Smooth muscle cell (in vitro differentiated cells): ENCODE measurements at regions not wholly inside any gene's neighbourhood (a gene's known extent, or its start where the extent isn't known, plus 50 kb on each side); places are given as distances from the start of the nearest gene placed in this dataset.

ENCODE experiments used
- DNase-seq: peaks from one replicate; lab custom pipeline; 2025; ENCODE audit not compliant: unreplicated experiment; lab: John Stamatoyannopoulos, UW
- H2AFZ ChIP-seq: fragments of 200-600 bp; sonication (generic); 2 replicates; pipeline ENCODE4 v1.6.0; 2016; ENCODE audit warnings: antibody characterized with exemption, low read depth, mild to moderate bottlenecking
- H3F3A ChIP-seq: fragments of 200-600 bp; sonication (generic); 2 replicates; pipeline ENCODE4 v1.6.0; 2017; ENCODE audit warnings: antibody characterized with exemption, low read depth
- H3K27ac ChIP-seq: fragments of 200-600 bp; sonication (generic); 2 replicates; pipeline ENCODE4 v1.5.1; 2016; ENCODE audit warnings: low read depth, mild to moderate bottlenecking
- H3K27me3 ChIP-seq: fragments of 200-600 bp; sonication (generic); 2 replicates; pipeline ENCODE4 v1.6.1; 2016; ENCODE audit warnings: low read depth, mild to moderate bottlenecking
- H3K36me3 ChIP-seq: fragments of 200-600 bp; sonication (generic); 2 replicates; pipeline ENCODE4 v1.5.1; 2016; ENCODE audit warnings: low read depth
- H3K4me1 ChIP-seq: fragments of 200-600 bp; sonication (generic); 2 replicates; pipeline ENCODE4 v1.5.1; 2016; ENCODE audit warnings: low read depth
- H3K4me2 ChIP-seq: fragments of 200-600 bp; sonication (generic); 2 replicates; pipeline ENCODE4 v1.6.0; 2016; ENCODE audit warnings: mild to moderate bottlenecking
- H3K4me3 ChIP-seq: fragments of 200-600 bp; sonication (generic); 2 replicates; pipeline ENCODE4 v1.5.1; 2016; ENCODE audit warnings: mild to moderate bottlenecking
- H3K79me2 ChIP-seq: fragments of 200-600 bp; sonication (generic); 2 replicates; pipeline ENCODE4 v1.6.0; 2016; ENCODE audit warnings: low read depth, mild to moderate bottlenecking
- H3K9ac ChIP-seq: fragments of 200-600 bp; sonication (generic); 2 replicates; pipeline ENCODE4 v1.6.0; 2016; ENCODE audit warnings: low read depth
- H3K9me3 ChIP-seq: fragments of 200-600 bp; sonication (generic); replicated peaks from 2 replicates; pipeline ENCODE4 v1.5.1; 2016; ENCODE audit warnings: low read depth
- H4K20me1 ChIP-seq: fragments of 200-600 bp; sonication (generic); 2 replicates; pipeline ENCODE4 v1.6.0; 2016; ENCODE audit warnings: low read depth
- WGBS: methylation state at CpG from one replicate; pipeline ENCODE4 v1.1.7; 2016; ENCODE audit warnings: low lambda C conversion rate; 5-methylcytosine and 5-hydroxymethylcytosine counted together
- TF ChIP-seq, protein P1 (sequence below): fragments of 200-600 bp; sonication (generic); IDR thresholded peaks from 2 replicates; pipeline ENCODE4 v1.5.1; 2017; ENCODE audit warnings: borderline replicate concordance, mild to moderate bottlenecking, antibody characterized with exemption; ENCODE audit not compliant: insufficient read depth, poor library complexity, severe bottlenecking

DNA sequence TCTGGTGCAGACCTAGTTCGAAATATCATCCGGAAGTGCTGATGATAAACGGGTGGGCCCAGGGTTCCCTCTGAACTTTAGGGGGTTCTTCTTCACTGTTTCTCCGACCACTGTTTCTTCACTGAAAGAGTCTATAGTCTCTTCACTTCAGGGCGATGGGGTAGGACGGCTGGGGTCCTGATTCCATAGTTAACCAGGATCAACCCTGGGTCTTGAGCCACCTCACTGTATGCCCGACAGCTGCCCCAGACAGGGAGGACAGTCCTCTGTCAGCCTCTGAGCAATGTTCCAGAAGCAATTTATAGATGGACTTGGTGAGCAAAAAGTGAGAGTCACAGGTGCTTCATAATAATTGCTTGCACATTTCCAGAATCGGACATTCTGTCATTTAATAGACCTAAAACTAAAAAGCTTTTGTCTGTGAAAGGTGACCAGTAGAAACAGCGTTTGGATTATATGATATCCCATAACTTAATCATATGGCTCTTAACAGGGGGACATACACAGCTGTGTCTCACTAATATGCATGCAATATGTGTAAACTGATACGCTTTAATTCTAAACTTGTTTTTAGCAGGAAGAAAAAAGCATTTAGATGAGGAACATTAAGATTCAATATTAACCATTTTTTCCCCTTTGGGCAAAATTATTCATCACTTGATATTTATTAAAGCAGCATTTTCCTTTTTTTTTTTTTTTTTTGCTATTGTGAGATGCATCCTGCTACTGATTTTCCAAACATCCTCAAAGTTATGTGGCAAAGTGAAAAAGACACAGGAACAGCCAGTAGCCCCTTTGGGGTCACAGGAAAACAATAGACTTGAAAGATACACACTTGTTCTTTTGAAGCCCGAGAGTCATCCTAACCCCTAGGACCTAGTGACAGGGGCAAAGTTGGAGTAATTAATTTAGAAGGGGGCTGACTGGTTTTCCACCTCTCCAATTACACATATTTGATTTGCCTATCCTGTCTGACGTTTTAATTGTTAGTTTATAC lies 277.0 kb downstream of the ZNF536 start:
- no peaks in the 10 kb centered on the region for H3F3A ChIP-seq
- TF ChIP-seq, protein P1, sequence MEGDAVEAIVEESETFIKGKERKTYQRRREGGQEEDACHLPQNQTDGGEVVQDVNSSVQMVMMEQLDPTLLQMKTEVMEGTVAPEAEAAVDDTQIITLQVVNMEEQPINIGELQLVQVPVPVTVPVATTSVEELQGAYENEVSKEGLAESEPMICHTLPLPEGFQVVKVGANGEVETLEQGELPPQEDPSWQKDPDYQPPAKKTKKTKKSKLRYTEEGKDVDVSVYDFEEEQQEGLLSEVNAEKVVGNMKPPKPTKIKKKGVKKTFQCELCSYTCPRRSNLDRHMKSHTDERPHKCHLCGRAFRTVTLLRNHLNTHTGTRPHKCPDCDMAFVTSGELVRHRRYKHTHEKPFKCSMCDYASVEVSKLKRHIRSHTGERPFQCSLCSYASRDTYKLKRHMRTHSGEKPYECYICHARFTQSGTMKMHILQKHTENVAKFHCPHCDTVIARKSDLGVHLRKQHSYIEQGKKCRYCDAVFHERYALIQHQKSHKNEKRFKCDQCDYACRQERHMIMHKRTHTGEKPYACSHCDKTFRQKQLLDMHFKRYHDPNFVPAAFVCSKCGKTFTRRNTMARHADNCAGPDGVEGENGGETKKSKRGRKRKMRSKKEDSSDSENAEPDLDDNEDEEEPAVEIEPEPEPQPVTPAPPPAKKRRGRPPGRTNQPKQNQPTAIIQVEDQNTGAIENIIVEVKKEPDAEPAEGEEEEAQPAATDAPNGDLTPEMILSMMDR: no peak
- H3K79me2 ChIP-seq: no peaks in the 10 kb centered on the region
- no peak for DNase-seq
- peaks cover 11% of the 10 kb centered on the region for H3K4me1 ChIP-seq
- peaks cover 32% of the 10 kb centered on the region for H3K27me3 ChIP-seq
- 80% methylated on average over 12 of the region's 12 CpGs for WGBS
- no peaks in the 10 kb centered on the region for H4K20me1 ChIP-seq
- no peak overlapping the region for H3K9ac ChIP-seq
- no peak overlapping the region for H3K27ac ChIP-seq
- H3K9me3 ChIP-seq: no peaks in the 10 kb centered on the region
- no peaks in the 10 kb centered on the region for H3K36me3 ChIP-seq
- no peak overlapping the region for H2AFZ ChIP-seq
- H3K4me2 ChIP-seq: no peak overlapping the region
- no peak overlapping the region for H3K4me3 ChIP-seq

GRCh38 chr19:30647891-30648720 lies 275.9 kb downstream of the ZNF536 start:
- no peaks in the 10 kb centered on the region for H3K79me2 ChIP-seq
- peaks cover 11% of the 10 kb centered on the region for H3K4me1 ChIP-seq
- H3K9me3 ChIP-seq: no peaks in the 10 kb centered on the region
- H3K9ac ChIP-seq: no peak overlapping the region
- no peak overlapping the region for H3K27ac ChIP-seq
- H3K4me2 ChIP-seq: no peak overlapping the region
- no peaks in the 10 kb centered on the region for H4K20me1 ChIP-seq
- no peaks in the 10 kb centered on the region for H3F3A ChIP-seq
- DNase-seq: no peak
- TF ChIP-seq, protein P1: no peak
- no peak overlapping the region for H3K4me3 ChIP-seq
- peaks cover 25% of the 10 kb centered on the region for H3K27me3 ChIP-seq
- WGBS: 68% methylated on average over 19 of the region's 19 CpGs
- no peak overlapping the region for H2AFZ ChIP-seq
- no peaks in the 10 kb centered on the region for H3K36me3 ChIP-seq

DNA sequence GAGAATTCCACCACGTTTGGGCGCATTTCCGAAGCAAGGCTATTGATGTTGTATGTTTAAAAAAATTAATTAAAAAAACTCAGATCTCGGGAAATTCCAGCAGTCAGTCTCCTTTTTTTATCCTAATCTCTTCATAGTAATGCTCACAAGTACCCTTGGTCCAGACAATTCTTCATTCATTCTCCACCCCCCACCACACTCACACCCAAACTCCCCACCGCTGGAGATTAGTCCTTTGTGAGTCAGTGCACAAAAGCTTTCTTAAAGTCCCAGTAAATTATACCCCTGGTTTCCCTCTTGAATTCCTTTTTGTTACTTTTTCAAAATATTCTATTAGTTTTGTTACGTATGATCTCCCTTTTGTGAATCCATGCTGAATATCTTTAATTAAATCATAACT lies 274.6 kb downstream of the ZNF536 start:
- H2AFZ ChIP-seq: no peak overlapping the region
- H3K9ac ChIP-seq: no peak overlapping the region

More for the DNA sequence above, 274.6 kb downstream of the ZNF536 start:
- WGBS: 68% methylated on average over 6 of the region's 6 CpGs
- DNase-seq: no peak
- Histone ChIP-seq H3K9me3 (no peaks in the 10 kb centered on the region), H3F3A (no peaks in the 10 kb centered on the region), H3K4me1 (peaks cover 8% of the 10 kb centered on the region), H3K4me2 (no peak overlapping the region), H3K27ac (no peak overlapping the region), H3K4me3 (no peak overlapping the region), H3K36me3 (no peaks in the 10 kb centered on the region), H3K27me3 (peaks cover 14% of the 10 kb centered on the region), H4K20me1 (no peaks in the 10 kb centered on the region), H3K79me2 (no peaks in the 10 kb centered on the region)
- TF ChIP-seq, protein P1: no peak
